Lung (tissue), 11 donors: ENCODE measurements at regions not wholly inside any gene's neighbourhood (a gene's known extent, or its start where the extent isn't known, plus 50 kb on each side); places are given as distances from the start of the nearest gene placed in this dataset.

Experiments
- ATAC-seq: fragments of 200-7000 bp; cut with Tn5 transposase; one replicate; pipeline ENCODE4 v1.9.1; 2020; ENCODE audit warnings: moderate number of reproducible peaks; ENCODE audit not compliant: insufficient read depth, low FRiP score
- DNase-seq, 3 donors: peaks; one replicate each; pipeline ENCODE4 v3.0.0-alpha.2; 2013 to 2017
- H3K27ac ChIP-seq, 2 donors: one replicate each; pipeline ENCODE4 v1.5.1; 2013; ENCODE audit warnings: mild to moderate bottlenecking in 2 of 2, moderate library complexity in 2 of 2, control low read depth in 1 of 2, inconsistent platforms in 1 of 2, low read depth in 1 of 2, low read length in 1 of 2
- H3K27me3 ChIP-seq, 3 donors: one replicate each; pipeline ENCODE4 v1.5.1; 2013; ENCODE audit warnings: low read length in 2 of 3; ENCODE audit not compliant: control insufficient read depth in 3 of 3, insufficient read depth in 3 of 3
- H3K36me3 ChIP-seq, 4 donors: one replicate each; pipeline ENCODE4 v1.5.1; 2013; ENCODE audit warnings: low read length in 4 of 4, mild to moderate bottlenecking in 1 of 4, moderate library complexity in 1 of 4; ENCODE audit not compliant: control insufficient read depth in 4 of 4, insufficient read depth in 4 of 4
- H3K4me1 ChIP-seq, 5 donors: one replicate each; pipeline ENCODE4 v1.5.1; 2013; ENCODE audit warnings: low read length in 5 of 5, mild to moderate bottlenecking in 2 of 5, moderate library complexity in 1 of 5; ENCODE audit not compliant: control insufficient read depth in 5 of 5, insufficient read depth in 5 of 5
- H3K4me3 ChIP-seq: one replicate; pipeline ENCODE4 v1.5.1; 2013; ENCODE audit warnings: mild to moderate bottlenecking, control low read depth, moderate library complexity
- H3K9ac ChIP-seq, 2 donors: one replicate each; pipeline ENCODE4 v1.5.1; 2013; ENCODE audit warnings: low read length in 2 of 2, control low read depth in 1 of 2; ENCODE audit not compliant: insufficient read depth in 1 of 2
- H3K9me3 ChIP-seq, 4 donors: one replicate each; pipeline ENCODE4 v1.5.1; 2013; ENCODE audit warnings: low read length in 3 of 4, mild to moderate bottlenecking in 1 of 4, moderate library complexity in 1 of 4; ENCODE audit not compliant: control insufficient read depth in 4 of 4, insufficient read depth in 3 of 4
- WGBS, 2 donors: extraction: QIAGEN DNeasy Blood & Tissue Kit; methylation state at CpG; one replicate each; pipeline ENCODE4 v1.1.7; 2013; 5-methylcytosine and 5-hydroxymethylcytosine counted together
- TF ChIP-seq, protein P1 (sequence below): IDR thresholded peaks from 2 replicates; pipeline ENCODE4 v1.5.1; 2012; ENCODE audit warnings: mild to moderate bottlenecking; ENCODE audit errors: control extremely low read depth, extremely low read depth
- donor health status: control.
- donor health status: control.
- donor health status: Bipolar disorder and iron deficiency.
- donor health status: healthy.
- donor health status: DM: yes; HTN: yes; CAD: no.

DNA sequence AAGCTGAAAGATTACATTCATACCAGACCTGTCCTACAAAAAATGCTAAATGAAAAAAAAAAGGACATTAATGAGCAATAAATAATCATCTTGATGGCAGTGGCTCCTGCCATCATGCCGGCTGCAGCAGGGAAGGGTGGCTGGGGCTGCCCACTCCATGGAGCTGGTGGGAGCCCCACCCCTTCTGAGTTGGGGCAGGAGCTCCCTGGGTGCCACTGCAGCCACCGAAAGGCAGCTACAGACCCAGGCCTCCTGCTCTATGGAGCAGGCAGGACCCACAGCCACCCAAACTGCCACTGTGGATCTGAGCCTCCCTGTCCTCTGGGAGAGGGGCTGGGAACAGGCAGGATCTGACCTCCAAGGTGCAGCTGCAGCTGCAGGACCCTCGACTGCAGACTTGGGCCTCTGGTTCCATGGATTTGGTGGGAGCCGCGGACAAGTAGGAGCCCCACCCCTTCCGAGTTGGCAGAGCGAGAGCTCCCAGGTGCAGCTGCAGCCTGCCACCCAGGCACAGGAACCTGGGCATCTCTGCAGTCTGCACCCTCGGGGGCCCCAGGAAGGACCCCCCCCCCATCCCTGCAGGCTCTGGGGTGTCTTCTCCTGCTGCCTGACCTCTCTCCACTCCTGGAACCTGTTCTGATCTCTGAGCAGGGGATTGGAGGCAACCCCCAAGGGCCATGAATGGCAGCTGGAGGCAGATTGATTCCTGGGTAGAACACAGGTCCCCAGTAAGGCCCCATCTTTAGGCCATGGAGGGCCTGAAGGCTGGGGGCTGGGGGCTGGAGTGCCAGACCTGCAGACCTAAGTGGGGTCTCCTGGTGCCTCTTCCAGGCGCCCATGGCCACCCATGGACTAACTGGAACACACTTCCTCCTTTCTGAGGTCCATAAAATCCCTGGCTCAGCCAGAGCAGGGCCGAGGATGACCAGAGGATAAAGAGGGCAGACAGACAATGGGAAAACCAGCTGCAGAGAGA, 70.4 kb upstream of the TTC14 start:
- no peaks in the 10 kb centered on the region for H3K36me3 ChIP-seq
- H3K4me1 ChIP-seq: no peaks in the 10 kb centered on the region
- TF ChIP-seq, protein P1, sequence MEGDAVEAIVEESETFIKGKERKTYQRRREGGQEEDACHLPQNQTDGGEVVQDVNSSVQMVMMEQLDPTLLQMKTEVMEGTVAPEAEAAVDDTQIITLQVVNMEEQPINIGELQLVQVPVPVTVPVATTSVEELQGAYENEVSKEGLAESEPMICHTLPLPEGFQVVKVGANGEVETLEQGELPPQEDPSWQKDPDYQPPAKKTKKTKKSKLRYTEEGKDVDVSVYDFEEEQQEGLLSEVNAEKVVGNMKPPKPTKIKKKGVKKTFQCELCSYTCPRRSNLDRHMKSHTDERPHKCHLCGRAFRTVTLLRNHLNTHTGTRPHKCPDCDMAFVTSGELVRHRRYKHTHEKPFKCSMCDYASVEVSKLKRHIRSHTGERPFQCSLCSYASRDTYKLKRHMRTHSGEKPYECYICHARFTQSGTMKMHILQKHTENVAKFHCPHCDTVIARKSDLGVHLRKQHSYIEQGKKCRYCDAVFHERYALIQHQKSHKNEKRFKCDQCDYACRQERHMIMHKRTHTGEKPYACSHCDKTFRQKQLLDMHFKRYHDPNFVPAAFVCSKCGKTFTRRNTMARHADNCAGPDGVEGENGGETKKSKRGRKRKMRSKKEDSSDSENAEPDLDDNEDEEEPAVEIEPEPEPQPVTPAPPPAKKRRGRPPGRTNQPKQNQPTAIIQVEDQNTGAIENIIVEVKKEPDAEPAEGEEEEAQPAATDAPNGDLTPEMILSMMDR: no peak
- H3K27ac ChIP-seq: no peak overlapping the region
- 79 to 87% methylated on average over 10 of the region's 10 CpGs for WGBS, 2 donors
- no peak overlapping the region for H3K4me3 ChIP-seq
- H3K27me3 ChIP-seq: no peaks in the 10 kb centered on the region
- peaks cover 0 to 10% (median 0%) of the 10 kb centered on the region in 4 donors for H3K9me3 ChIP-seq
- DNase-seq (no peak), ATAC-seq (no peak)
- no peak overlapping the region for H3K9ac ChIP-seq

DNA sequence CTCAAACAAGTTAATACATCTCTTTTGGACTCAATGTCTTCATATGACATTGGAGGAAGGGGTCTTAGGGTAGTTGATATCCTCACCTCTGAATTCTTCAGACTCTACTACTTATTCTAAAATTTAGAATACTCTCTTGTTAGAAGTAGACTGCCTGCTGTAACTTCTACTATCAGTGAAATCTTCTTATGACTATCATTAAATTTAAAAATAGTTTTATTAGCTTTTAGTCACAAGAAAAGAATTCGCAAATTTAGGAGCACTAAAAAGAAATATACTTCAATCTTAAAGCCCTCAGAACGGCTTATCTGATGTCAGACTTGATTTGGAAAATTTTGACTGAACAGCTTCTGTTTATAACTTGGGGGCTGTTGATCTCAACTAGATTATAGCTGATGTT, 67.1 kb upstream of the TTC14 start:
- Histone ChIP-seq H3K27me3 (no peaks in the 10 kb centered on the region), H3K4me3 (no peak overlapping the region), H3K36me3 (no peaks in the 10 kb centered on the region), H3K9me3 (peaks cover 0 to 10% (median 1%) of the 10 kb centered on the region in 4 donors), H3K4me1 (no peaks in the 10 kb centered on the region), H3K27ac (no peak overlapping the region), H3K9ac (no peak overlapping the region)
- TF ChIP-seq, protein P1: no peak
- ATAC-seq (no peak), DNase-seq (no peak)
- 83 to 93% methylated on average over 2 of the region's 2 CpGs for WGBS, 2 donors

DNA sequence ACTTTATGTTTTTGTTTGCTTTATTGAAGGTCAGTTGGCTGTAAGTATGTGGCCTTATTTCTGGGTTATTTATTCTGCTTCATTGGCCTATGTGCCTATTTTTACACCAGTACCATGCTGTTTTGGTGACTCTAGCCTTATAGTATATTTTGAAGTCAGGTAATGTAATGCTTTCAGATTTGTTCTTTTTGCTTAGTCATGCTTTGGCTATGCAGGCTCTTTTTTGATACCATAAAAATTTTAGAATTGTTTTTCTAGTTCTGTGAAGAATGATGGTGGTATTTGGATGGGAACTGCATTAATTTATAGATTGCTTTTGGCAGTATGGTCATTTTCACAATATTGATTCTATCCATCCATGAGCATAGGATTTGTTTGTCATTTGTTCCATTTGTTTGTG, 63.5 kb upstream of the TTC14 start:
- H3K9me3 ChIP-seq: peaks cover 0 to 2% (median 0%) of the 10 kb centered on the region in 4 donors
- TF ChIP-seq, protein P1: no peak
- no peaks in the 10 kb centered on the region for H3K4me1 ChIP-seq
- H3K4me3 ChIP-seq: no peak overlapping the region
- H3K36me3 ChIP-seq: no peaks in the 10 kb centered on the region
- no peaks in the 10 kb centered on the region for H3K27me3 ChIP-seq
- DNase-seq (no peak), ATAC-seq (no peak)
- no peak overlapping the region for H3K27ac ChIP-seq
- no peak overlapping the region for H3K9ac ChIP-seq
